Fibroblast of villous mesenchyme (primary cell): ENCODE measurements at regions not wholly inside any gene's neighbourhood (a gene's known extent, or its start where the extent isn't known, plus 50 kb on each side); places are given as distances from the start of the nearest gene placed in this dataset.

ENCODE experiments used
- DNase-seq: peaks from one replicate; pipeline ENCODE4 v3.0.0-alpha.2; 2010; ENCODE audit warnings: low read depth
- H3K4me3 ChIP-seq: 2 replicates; pipeline ENCODE4 v1.5.1; 2011; ENCODE audit warnings: low read depth, mild to moderate bottlenecking, low read length
- TF ChIP-seq, protein P1 (sequence below): IDR thresholded peaks from 2 replicates; pipeline ENCODE4 v1.5.1; 2012; ENCODE audit warnings: low read depth, mild to moderate bottlenecking, low read length; ENCODE audit not compliant: insufficient read depth

DNA sequence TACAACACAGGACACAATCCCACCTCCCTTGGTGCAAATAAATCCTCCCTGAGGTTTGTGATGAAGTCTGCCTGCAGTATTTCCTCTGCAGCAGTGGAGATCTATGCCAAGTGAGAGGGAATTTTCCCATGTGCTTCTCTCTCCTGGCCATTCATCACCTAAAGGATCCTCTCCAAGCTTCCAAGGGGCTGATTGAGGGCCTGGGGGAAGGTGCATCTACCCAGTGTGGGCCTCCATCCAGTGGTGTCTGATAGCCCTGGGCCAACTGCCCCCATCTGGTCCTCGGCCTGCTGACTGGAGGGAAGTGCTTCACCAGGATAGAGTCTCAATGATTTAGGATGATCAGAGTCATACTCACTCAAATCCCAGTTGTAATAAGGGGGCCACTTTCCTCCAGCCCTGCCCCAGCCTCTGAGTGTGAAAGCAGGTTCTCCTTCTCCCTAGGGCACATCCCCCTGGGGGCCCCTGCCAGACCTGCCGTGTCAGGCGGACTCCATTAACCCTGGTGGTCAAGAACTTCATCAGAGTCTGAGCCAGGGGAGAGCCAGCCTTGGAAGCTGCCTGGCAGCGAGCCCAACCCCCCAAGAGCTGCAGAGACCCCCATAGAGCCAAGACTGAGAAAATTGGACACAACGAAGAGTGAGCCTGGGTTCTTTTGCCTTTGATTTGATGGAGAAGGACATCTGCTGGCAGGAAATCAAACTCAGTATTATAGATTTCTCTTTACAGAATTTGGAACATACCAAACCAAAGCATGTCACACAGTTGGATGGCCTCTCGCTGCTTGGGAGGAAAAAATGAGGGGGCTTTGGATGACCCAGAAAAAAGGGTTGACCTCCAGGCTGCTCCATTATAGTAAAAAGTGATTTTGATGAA, 509.6 kb downstream of the CMPK2 start:
- TF ChIP-seq, protein P1, sequence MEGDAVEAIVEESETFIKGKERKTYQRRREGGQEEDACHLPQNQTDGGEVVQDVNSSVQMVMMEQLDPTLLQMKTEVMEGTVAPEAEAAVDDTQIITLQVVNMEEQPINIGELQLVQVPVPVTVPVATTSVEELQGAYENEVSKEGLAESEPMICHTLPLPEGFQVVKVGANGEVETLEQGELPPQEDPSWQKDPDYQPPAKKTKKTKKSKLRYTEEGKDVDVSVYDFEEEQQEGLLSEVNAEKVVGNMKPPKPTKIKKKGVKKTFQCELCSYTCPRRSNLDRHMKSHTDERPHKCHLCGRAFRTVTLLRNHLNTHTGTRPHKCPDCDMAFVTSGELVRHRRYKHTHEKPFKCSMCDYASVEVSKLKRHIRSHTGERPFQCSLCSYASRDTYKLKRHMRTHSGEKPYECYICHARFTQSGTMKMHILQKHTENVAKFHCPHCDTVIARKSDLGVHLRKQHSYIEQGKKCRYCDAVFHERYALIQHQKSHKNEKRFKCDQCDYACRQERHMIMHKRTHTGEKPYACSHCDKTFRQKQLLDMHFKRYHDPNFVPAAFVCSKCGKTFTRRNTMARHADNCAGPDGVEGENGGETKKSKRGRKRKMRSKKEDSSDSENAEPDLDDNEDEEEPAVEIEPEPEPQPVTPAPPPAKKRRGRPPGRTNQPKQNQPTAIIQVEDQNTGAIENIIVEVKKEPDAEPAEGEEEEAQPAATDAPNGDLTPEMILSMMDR = no peak
- DNase-seq = no peak

DNA sequence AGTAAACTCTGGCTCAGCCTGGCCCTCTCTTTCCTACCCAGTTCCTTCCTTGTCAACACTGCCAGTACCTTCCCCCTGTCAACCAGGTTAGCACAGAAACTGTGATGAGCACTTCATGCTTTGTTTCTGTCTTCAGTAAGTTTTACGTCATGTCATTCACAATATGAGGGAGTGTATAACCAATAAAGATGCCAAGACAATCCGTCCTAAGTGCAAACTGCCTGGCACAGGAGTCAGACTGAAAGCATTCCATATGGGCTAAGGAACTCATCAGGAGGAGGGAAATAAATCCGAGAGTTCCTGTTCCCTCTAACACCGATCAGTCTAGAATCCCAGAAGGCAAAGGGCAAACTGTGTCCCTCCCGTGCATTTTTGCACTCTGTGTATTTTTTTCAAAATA, 507.2 kb downstream of the CMPK2 start:
- no peak overlapping the region for H3K4me3 ChIP-seq
- TF ChIP-seq, protein P1 = no peak
- DNase-seq = no peak

More for the DNA sequence above, 509.6 kb downstream of the CMPK2 start:
- H3K4me3 ChIP-seq = no peak overlapping the region

DNA sequence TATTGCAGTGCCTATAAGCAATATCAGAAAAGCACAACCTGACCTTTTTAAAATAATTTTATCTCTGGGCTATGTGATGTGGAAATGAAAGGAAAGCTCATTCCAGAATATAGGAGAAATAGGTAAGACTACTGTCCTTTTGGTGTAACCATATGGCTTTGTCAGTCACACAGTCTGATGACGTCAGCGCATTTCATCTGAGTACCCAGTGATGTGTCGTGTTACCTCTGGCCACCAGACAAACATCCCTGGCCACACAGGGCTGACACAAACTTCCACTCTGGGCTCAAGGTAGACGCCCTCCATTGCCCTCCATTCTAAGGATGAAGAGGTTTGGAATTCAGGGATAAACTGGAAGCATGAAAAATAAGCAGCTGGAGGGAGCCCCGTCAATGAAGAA, 506.7 kb downstream of the CMPK2 start:
- TF ChIP-seq, protein P1 = no peak
- no peak overlapping the region for H3K4me3 ChIP-seq
- DNase-seq = no peak

DNA sequence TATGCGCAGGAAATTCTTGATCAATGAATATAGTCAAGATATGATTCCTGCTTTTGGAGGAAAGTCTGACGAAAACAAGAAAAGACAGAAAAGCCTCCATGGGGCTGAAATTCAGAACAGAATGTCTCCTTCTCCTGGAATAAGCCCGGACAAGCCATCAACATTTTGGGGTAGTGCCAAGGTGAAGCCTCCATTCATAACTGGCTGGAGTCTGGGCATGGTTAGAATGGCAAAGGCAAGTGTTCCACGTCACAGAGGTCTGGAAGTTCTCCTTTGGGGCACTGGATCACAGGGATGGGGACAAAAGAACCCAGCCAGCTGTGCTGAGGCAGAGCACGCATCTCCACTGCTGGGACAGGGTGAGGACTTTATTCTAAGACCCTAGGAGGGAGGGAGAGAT, 505.7 kb downstream of the CMPK2 start:
- DNase-seq = no peak
- TF ChIP-seq, protein P1 = no peak
- H3K4me3 ChIP-seq = no peak overlapping the region

DNA sequence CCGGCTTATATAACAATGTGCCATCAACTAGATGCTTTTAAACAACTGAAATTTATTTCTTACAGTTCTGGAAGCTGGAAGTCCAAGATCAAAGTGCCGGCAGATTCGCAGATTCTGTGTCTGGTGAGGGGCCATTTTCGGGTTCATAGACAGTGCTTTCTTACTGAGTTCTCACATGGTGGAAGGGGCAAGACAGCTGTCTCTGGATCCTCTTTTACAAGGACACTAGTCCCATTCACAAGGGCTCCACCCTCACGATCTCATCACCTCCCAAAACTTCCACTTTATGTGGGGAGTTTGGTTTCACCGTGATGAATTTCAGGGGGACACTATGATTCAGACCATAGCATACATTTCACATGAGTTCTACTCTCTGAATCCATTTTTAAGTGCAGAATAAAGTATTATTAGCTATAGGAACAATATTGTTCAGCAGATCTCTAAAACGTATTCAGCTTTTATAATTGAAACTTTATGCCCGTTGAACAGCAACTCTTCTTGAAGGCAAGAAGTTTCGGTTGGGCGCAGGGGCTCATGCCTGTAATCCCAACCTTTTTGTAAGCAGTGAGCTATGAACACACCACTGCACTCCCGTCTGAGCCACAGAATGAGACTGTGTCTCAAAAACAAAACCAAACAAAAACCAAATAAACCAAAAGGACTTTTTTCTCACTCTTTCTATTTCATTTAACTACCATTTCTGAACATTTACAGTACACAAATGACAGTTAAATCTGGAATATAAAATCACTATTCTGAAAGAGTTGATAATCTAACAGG, 502.8 kb downstream of the CMPK2 start:
- DNase-seq = no peak
- TF ChIP-seq, protein P1 = no peak
- H3K4me3 ChIP-seq = no peak overlapping the region

DNA sequence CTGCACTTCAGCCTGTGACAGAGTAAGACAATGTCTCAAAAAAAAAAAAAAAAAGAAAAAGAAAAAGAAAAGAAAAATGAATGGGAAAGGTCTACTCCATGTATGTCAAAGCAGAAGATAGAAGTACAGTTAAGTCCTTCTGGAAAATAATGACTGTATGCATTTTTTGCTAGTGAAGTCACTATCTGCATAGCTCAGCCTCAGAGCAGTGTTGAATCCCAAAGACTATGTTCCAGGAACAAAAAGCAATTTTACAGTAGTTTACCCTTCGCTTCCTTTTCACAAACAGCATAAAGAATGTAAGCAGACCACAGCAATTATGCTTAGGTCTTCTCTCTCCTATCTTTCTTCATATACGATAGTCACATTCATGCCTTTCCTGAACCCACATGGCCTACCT, 497.4 kb downstream of the CMPK2 start:
- no peak overlapping the region for H3K4me3 ChIP-seq
- TF ChIP-seq, protein P1 = no peak
- DNase-seq = peak; percentile 75
